ENCODE measurements at regions not wholly inside any gene's neighbourhood (a gene's known extent, or its start where the extent isn't known, plus 50 kb on each side); places are given as distances from the start of the nearest gene placed in this dataset.
A peak's percentile ranks its signal among the peaks of the same experiment; 100 is the strongest.

GRCh38 chr4:24266951-24267722, 317.2 kb downstream of the DHX15 start:
- no peaks in the 10 kb centered on the region for H3K9me3 Mint-ChIP-seq (ENCODE audit: unreplicated experiment)
- peaks cover 13% of the 10 kb centered on the region; the same call in 1 of the 2 replicates for H3K4me1 ChIP-seq
- TF ChIP-seq, protein P1, sequence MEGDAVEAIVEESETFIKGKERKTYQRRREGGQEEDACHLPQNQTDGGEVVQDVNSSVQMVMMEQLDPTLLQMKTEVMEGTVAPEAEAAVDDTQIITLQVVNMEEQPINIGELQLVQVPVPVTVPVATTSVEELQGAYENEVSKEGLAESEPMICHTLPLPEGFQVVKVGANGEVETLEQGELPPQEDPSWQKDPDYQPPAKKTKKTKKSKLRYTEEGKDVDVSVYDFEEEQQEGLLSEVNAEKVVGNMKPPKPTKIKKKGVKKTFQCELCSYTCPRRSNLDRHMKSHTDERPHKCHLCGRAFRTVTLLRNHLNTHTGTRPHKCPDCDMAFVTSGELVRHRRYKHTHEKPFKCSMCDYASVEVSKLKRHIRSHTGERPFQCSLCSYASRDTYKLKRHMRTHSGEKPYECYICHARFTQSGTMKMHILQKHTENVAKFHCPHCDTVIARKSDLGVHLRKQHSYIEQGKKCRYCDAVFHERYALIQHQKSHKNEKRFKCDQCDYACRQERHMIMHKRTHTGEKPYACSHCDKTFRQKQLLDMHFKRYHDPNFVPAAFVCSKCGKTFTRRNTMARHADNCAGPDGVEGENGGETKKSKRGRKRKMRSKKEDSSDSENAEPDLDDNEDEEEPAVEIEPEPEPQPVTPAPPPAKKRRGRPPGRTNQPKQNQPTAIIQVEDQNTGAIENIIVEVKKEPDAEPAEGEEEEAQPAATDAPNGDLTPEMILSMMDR (IDR thresholded peaks at IDR 0.05; ENCODE audit: insufficient read depth in 1 of 2, low read depth in 1 of 2, low read length in 1 of 2, severe bottlenecking in 1 of 2, unreplicated experiment in 1 of 2), result no peak
- no peaks in the 10 kb centered on the region for H3K9me3 ChIP-seq
- POLR2A ChIA-PET, result no interaction called here
- peak in 1 of 2 experiments; percentile 29 for DNase-seq
- intact Hi-C loops (cut with micrococcal nuclease; ENCODE audit: unreplicated experiment), result no loop called here
- no peaks in the 10 kb centered on the region for H3K36me3 ChIP-seq (ENCODE audit: control insufficient read depth, insufficient read depth, low read length)
- CTCF ChIA-PET, result no interaction called here
- peaks cover 19% of the 10 kb centered on the region for H3K4me1 Mint-ChIP-seq (ENCODE audit: low read depth, unreplicated experiment)
- H3K27me3 ChIP-seq (replicated peaks; ENCODE audit: control insufficient read depth, insufficient read depth, low read length), result no peaks in the 10 kb centered on the region
- H3K4me3 Mint-ChIP-seq (ENCODE audit: unreplicated experiment), result peak overlapping the region; percentile 10
- peak overlapping the region; percentile 60 for H3K27ac Mint-ChIP-seq (ENCODE audit: unreplicated experiment)
- peaks cover 3% of the 10 kb centered on the region for H3K27me3 Mint-ChIP-seq (ENCODE audit: insufficient read depth, unreplicated experiment)
- no peaks in the 10 kb centered on the region for H3K36me3 Mint-ChIP-seq (ENCODE audit: insufficient read depth, unreplicated experiment)
- no TSS peak for BruUV-seq (replicated peaks)
- H3K4me3 ChIP-seq (ENCODE audit: low read depth, low read length), result no peak overlapping the region

- H3K27me3 ChIP-seq (replicated peaks; ENCODE audit: control insufficient read depth, insufficient read depth, low read length), result no peaks in the 10 kb centered on the region
- intact Hi-C loops (cut with micrococcal nuclease; ENCODE audit: unreplicated experiment), result no loop called here
- Mint-ChIP-seq H3K27ac (ENCODE audit: unreplicated experiment) (peak overlapping the region; percentile 60), H3K4me1 (ENCODE audit: low read depth, unreplicated experiment) (peaks cover 20% of the 10 kb centered on the region), H3K27me3 (ENCODE audit: insufficient read depth, unreplicated experiment) (peaks cover 3% of the 10 kb centered on the region), H3K4me3 (ENCODE audit: unreplicated experiment) (no peak overlapping the region), H3K36me3 (ENCODE audit: insufficient read depth, unreplicated experiment) (no peaks in the 10 kb centered on the region), H3K9me3 (ENCODE audit: unreplicated experiment) (no peaks in the 10 kb centered on the region)
- CTCF ChIA-PET, result no interaction called here
- H3K36me3 ChIP-seq (ENCODE audit: control insufficient read depth, insufficient read depth, low read length), result no peaks in the 10 kb centered on the region
- no peaks in the 10 kb centered on the region for H3K9me3 ChIP-seq
- DNase-seq, result no peak
- peaks cover 13% of the 10 kb centered on the region; the same call in 1 of the 2 replicates for H3K4me1 ChIP-seq
- POLR2A ChIA-PET, result no interaction called here
- TF ChIP-seq, protein P1 (IDR thresholded peaks at IDR 0.05; ENCODE audit: insufficient read depth in 1 of 2, low read depth in 1 of 2, low read length in 1 of 2, severe bottlenecking in 1 of 2, unreplicated experiment in 1 of 2), result no peak
- no TSS peak for BruUV-seq (replicated peaks)
- no peak overlapping the region for H3K4me3 ChIP-seq (ENCODE audit: low read depth, low read length)
Measured at GRCh38 chr4:24265989-24266388, 318.4 kb downstream of the DHX15 start.

DNA sequence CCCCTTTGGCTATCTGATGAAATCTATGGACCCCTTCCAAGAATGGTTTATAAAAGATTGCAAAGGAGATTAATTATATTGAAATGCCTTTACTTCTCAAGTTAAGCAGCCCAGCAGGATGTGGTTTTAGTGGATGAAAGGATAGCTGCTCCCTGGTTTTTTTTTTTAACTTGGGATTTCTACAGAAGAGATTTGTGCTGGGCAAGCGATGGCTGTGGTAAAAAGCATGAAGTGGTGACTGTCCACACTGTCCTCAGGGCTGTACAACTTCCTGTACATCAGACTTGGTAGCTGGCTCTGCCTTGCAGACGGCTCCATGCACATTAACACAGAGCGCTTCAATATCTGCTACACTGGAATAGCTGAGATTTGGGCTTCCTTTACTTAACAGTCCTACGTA, 321.7 kb downstream of the DHX15 start:
- Mint-ChIP-seq H3K9me3 (ENCODE audit: unreplicated experiment) (no peaks in the 10 kb centered on the region), H3K27ac (ENCODE audit: unreplicated experiment) (no peak overlapping the region), H3K27me3 (ENCODE audit: insufficient read depth, unreplicated experiment) (peaks cover 6% of the 10 kb centered on the region), H3K4me1 (ENCODE audit: low read depth, unreplicated experiment) (peaks cover 20% of the 10 kb centered on the region), H3K4me3 (ENCODE audit: unreplicated experiment) (no peak overlapping the region), H3K36me3 (ENCODE audit: insufficient read depth, unreplicated experiment) (no peaks in the 10 kb centered on the region)
- TF ChIP-seq, protein P1 (IDR thresholded peaks at IDR 0.05; ENCODE audit: insufficient read depth in 1 of 2, low read depth in 1 of 2, low read length in 1 of 2, severe bottlenecking in 1 of 2, unreplicated experiment in 1 of 2), result no peak
- H3K9me3 ChIP-seq, result no peaks in the 10 kb centered on the region
- no peaks in the 10 kb centered on the region for H3K36me3 ChIP-seq (ENCODE audit: control insufficient read depth, insufficient read depth, low read length)
- H3K27me3 ChIP-seq (replicated peaks; ENCODE audit: control insufficient read depth, insufficient read depth, low read length), result no peaks in the 10 kb centered on the region
- intact Hi-C loops (cut with micrococcal nuclease; ENCODE audit: unreplicated experiment), result no loop called here
- no TSS peak for BruUV-seq (replicated peaks)
- peaks cover 13% of the 10 kb centered on the region; the same call in 1 of the 2 replicates for H3K4me1 ChIP-seq
- CTCF ChIA-PET, result no interaction called here
- POLR2A ChIA-PET, result interaction anchor here (0.6 kb wide), 1 partner anchor 8 kb away, joined by 3 read pairs; no protein-coding TSS in a partner anchor
- H3K4me3 ChIP-seq (ENCODE audit: low read depth, low read length), result no peak overlapping the region
- no peak for DNase-seq
